ENCODE measurements at regions not wholly inside any gene's neighbourhood (a gene's known extent, or its start where the extent isn't known, plus 50 kb on each side); places are given as distances from the start of the nearest gene placed in this dataset.
"Not testable (repeated sequence)": the region's sequence is repeated elsewhere in the genome, so short reads cannot be mapped to it uniquely, and the experiment has no call there.

GRCh38 chr7:86091369-86091768 is 552.3 kb upstream of the GRM3 start:
- no peak overlapping the region for H3K4me3 ChIP-seq (ENCODE audit: low read length)
- DNase-seq (ENCODE audit: low read depth, low spot score), result no peak

DNA sequence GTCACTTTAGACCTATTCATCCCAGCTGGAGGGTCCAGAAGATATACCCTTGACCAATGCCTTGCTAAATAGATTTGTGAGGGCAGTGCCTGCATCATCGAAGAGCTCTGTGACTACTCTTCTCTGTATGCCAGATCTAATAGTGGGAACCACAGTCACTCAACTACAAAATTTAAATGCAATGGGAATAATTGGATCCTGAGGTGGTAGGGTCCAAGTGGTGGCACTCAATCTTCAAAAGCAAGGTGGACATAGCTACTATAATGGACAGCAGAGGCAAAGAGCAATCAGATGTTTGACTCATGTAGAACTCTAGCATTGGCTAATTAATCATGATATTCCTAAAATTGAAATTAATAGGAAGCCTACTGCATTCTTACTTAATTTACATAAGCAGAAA is 554.3 kb upstream of the GRM3 start:
- no peak overlapping the region for H3K4me3 ChIP-seq (ENCODE audit: low read length)

GRCh38 chr7:86064572-86064971 is 579.1 kb upstream of the GRM3 start:
- DNase-seq (ENCODE audit: low read depth, low spot score); H3K4me3 ChIP-seq (ENCODE audit: low read length): not testable (repeated sequence)

More for the DNA sequence above, 554.3 kb upstream of the GRM3 start:
- no peak for DNase-seq (ENCODE audit: low read depth, low spot score)

GRCh38 chr7:86058649-86059048 is 585.1 kb upstream of the GRM3 start:
- DNase-seq (ENCODE audit: low read depth, low spot score), result no peak
- no peak overlapping the region for H3K4me3 ChIP-seq (ENCODE audit: low read length)

GRCh38 chr7:86050918-86051317 is 592.8 kb upstream of the GRM3 start:
- no peak for DNase-seq (ENCODE audit: low read depth, low spot score)

GRCh38 chr7:86049910-86050309 is 593.8 kb upstream of the GRM3 start:
- H3K4me3 ChIP-seq (ENCODE audit: low read length), result no peak overlapping the region
- no peak for DNase-seq (ENCODE audit: low read depth, low spot score)

More at GRCh38 chr7:86050918-86051317, 592.8 kb upstream of the GRM3 start:
- no peak overlapping the region for H3K4me3 ChIP-seq (ENCODE audit: low read length)

GRCh38 chr7:86045197-86045596 is 598.5 kb upstream of the GRM3 start:
- not testable (repeated sequence) for H3K4me3 ChIP-seq (ENCODE audit: low read length); DNase-seq (ENCODE audit: low read depth, low spot score)

GRCh38 chr7:86025807-86026206 is 617.9 kb upstream of the GRM3 start:
- no peak for DNase-seq (ENCODE audit: low read depth, low spot score)
- H3K4me3 ChIP-seq (ENCODE audit: low read length), result no peak overlapping the region

DNA sequence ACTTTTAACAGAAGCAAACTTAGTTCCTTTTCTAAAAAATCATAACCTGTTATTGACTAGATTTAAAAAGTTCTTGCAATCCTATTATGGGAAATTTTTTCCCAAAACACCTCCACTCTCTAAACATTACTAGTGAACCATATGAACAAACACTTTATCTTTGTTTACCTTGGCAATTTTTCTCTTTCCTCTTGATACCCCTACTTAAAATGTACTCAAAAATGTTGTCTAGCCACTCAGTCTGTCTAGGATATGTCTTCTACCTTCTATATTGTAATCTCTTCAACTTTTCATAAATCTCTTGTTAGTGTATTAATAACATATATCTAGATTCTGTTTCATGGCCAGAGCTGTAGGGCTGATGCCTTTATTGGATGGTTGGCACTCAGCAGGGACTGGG is 630.0 kb upstream of the GRM3 start:
- DNase-seq (ENCODE audit: low read depth, low spot score), result no peak
- H3K4me3 ChIP-seq (ENCODE audit: low read length), result no peak overlapping the region

DNA sequence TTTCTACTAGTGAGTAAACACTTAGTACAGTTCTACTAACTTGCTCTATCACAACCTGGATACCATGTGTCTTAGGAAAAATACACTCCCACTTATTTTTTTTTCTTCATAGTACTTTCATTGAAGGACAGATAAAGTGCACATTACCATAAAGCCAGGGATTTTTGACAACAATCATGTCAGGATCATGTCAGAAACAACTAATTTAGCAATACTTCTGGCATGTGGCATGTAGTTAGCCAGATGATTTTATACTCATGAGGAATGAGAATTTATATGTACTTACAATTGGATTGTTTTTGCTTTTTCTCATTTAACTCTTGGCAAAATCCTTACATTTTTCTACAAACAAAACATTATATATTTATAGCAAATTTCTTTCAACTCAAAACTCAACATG is 630.7 kb upstream of the GRM3 start:
- no peak overlapping the region for H3K4me3 ChIP-seq (ENCODE audit: low read length)
- DNase-seq (ENCODE audit: low read depth, low spot score), result no peak

- no peak for DNase-seq (ENCODE audit: low read depth, low spot score)
- H3K4me3 ChIP-seq (ENCODE audit: low read length), result no peak overlapping the region
These were observed 634.8 kb upstream of the GRM3 start for GRCh38 chr7:86008898-86009297.

DNA sequence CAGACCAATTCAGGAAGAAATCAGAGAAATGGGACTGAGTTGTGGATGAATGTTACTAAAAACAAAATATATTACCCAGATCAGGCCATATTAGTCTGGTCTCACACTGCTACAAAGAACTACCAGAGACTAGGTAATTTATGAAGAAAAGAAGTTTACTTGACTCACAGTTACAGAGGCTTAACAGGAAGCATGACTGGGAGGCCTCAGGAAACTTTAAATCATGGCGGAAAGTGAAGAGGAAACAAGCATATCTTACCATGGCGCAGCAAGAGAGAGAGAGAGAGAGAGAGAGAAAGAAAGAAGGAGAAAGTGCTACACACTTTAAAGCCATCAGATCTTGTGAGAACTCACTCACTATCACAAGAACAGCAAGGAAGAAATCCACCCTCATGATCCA is 636.8 kb upstream of the GRM3 start:
- DNase-seq (ENCODE audit: low read depth, low spot score), result no peak
- H3K4me3 ChIP-seq (ENCODE audit: low read length), result no peak overlapping the region

DNA sequence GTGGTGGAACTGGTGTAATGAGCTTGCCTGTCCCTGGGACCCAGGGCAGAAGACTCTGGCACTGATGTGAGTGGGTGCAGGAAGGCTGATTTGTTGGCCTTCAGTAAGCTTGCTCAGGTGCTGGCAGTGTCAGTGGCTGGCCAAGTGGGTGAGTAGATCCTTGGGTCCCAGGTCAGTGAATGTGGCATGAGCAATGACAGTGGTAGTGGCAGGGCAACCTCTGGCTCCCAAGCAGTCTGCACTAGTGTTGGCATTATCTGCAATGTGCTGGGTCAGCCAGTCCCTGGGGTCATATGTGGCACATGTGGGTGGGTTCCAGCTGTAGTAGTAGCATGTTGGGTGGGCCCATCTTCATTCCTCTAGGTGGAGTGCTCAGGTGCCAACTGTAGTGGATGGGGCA is 640.9 kb upstream of the GRM3 start:
- H3K4me3 ChIP-seq (ENCODE audit: low read length), result no peak overlapping the region
- no peak for DNase-seq (ENCODE audit: low read depth, low spot score)

GRCh38 chr7:85997515-85997914 is 646.2 kb upstream of the GRM3 start:
- DNase-seq (ENCODE audit: low read depth, low spot score), result no peak
- no peak overlapping the region for H3K4me3 ChIP-seq (ENCODE audit: low read length)

- no peak overlapping the region for H3K4me3 ChIP-seq (ENCODE audit: low read length)
- DNase-seq (ENCODE audit: low read depth, low spot score), result no peak
These were observed 648.6 kb upstream of the GRM3 start for GRCh38 chr7:85995101-85995500.

DNA sequence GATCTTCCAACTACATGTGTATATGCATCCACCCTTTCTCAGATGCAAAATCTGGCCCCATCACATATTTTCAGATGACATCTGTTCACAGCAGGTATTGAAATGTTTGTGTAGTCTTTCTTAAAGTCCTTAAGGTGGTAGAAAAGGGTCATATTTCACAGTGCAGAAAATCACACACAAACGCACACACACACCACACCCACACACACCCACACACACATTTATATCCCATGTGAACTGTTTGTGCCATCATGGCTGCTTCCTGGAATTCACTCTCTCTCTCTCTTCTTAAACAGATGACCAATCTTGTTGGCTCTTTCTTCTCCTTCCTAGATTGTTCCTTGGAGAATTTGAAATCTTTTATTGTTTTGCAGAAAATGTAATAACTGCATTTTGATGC is 663.0 kb upstream of the GRM3 start:
- DNase-seq (ENCODE audit: low read depth, low spot score), result no peak
- H3K4me3 ChIP-seq (ENCODE audit: low read length), result no peak overlapping the region

- no peak overlapping the region for H3K4me3 ChIP-seq (ENCODE audit: low read length)
- DNase-seq (ENCODE audit: low read depth, low spot score), result no peak
These were observed 669.5 kb upstream of the GRM3 start for GRCh38 chr7:85974176-85974575.

- no peak for DNase-seq (ENCODE audit: low read depth, low spot score)
These were observed 671.1 kb upstream of the GRM3 start for GRCh38 chr7:85972504-85973141.

GRCh38 chr7:85954961-85955360 is 688.7 kb upstream of the GRM3 start:
- no peak overlapping the region for H3K4me3 ChIP-seq (ENCODE audit: low read length)
- DNase-seq (ENCODE audit: low read depth, low spot score), result no peak

More at GRCh38 chr7:85972504-85973141, 671.1 kb upstream of the GRM3 start:
- H3K4me3 ChIP-seq (ENCODE audit: low read length), result no peak overlapping the region

- H3K4me3 ChIP-seq (ENCODE audit: low read length), result no peak overlapping the region
- DNase-seq (ENCODE audit: low read depth, low spot score), result no peak
These were observed 692.8 kb upstream of the GRM3 start for GRCh38 chr7:85950871-85951270.

GRCh38 chr7:85950418-85950817 is 693.3 kb upstream of the GRM3 start:
- no peak for DNase-seq (ENCODE audit: low read depth, low spot score)
- no peak overlapping the region for H3K4me3 ChIP-seq (ENCODE audit: low read length)

- DNase-seq (ENCODE audit: low read depth, low spot score), result no peak
- no peak overlapping the region for H3K4me3 ChIP-seq (ENCODE audit: low read length)
These were observed 695.9 kb upstream of the GRM3 start for GRCh38 chr7:85947767-85948166.
